HCT116 (cell line): ENCODE measurements at regions not wholly inside any gene's neighbourhood (a gene's known extent, or its start where the extent isn't known, plus 50 kb on each side); places are given as distances from the start of the nearest gene placed in this dataset.
"Not testable (repeated sequence)": the region's sequence is repeated elsewhere in the genome, so short reads cannot be mapped to it uniquely, and the experiment has no call there.

Source experiments
- ATAC-seq: fragments of 200-7000 bp; cut with Tn5 transposase; 2 replicates; pipeline ENCODE4 v1.9.1; 2020; ENCODE audit warnings: mild to moderate bottlenecking, moderate library complexity
- BruUV-seq: library from RNA; stranded (reverse); fragments of 400-500 nt; replicated peaks from 2 replicates; lab custom pipeline; 2021; lab: Mats Ljungman, UMichigan
- CTCF ChIA-PET: fragments of 300-600 bp; sonication (Branson Sonifier 250); formaldehyde crosslinking; loops from one replicate; lab custom pipeline; 2021; ENCODE audit warnings: antibody characterized with exemption; lab: Charles Lee
- POLR2A ChIA-PET: fragments of 300-600, 350-600 bp; sonication (Branson Sonifier 250); formaldehyde crosslinking; loops from one replicate; lab custom pipeline; 2021; ENCODE audit warnings: antibody characterized with exemption; lab: Charles Lee
- RAD21 ChIA-PET, 2 experiments: fragments of 300-600 bp; sonication (Branson Sonifier 250); formaldehyde crosslinking; loops; one replicate each; lab custom pipeline; 2023; ENCODE audit warnings: low total read pairs in 2 of 2; ENCODE audit not compliant: uncharacterized antibody in 2 of 2, unreplicated experiment in 2 of 2, low non-redundant PET in 1 of 2; lab: Charles Lee
- DNase-seq: peaks from one replicate; pipeline ENCODE4 v3.0.0-alpha.2; 2010; ENCODE audit warnings: low read depth, low spot score
- H2AFZ ChIP-seq: fragments of 200-600 bp; shearing (Covaris generic), sonication (generic); 2 replicates; pipeline ENCODE4 v1.6.1; 2017; ENCODE audit warnings: low read depth, mixed run types, mixed read lengths, antibody characterized with exemption, low read length; ENCODE audit not compliant: poor library complexity, severe bottlenecking
- H3K27ac ChIP-seq: 2 replicates; pipeline ENCODE4 v1.5.1; 2012; ENCODE audit warnings: low read depth, low read length
- H3K27me3 ChIP-seq: fragments of 200-600 bp; sonication (generic); 2 replicates; pipeline ENCODE4 v1.6.1; 2016; ENCODE audit warnings: mixed run types, low read length, mixed read lengths; ENCODE audit not compliant: insufficient read depth
- H3K36me3 ChIP-seq, 2 experiments: fragments of 200-500 bp in 1 of 2; fragments of 200-600 bp in 1 of 2; sonication (Bioruptor generic) in 1 of 2; sonication (generic) in 1 of 2; 2 replicates each; pipeline versions ENCODE4 v1.5.1 to v1.6.1; 2014 to 2016; ENCODE audit warnings: low read length in 2 of 2, inconsistent platforms in 1 of 2, mixed read lengths in 1 of 2, mixed run types in 1 of 2; ENCODE audit not compliant: insufficient read depth in 2 of 2, control insufficient read depth in 1 of 2
- H3K4me1 ChIP-seq, 2 experiments: fragments of 200-600 bp in 1 of 2; sonication (generic) in 1 of 2; 2 replicates each; pipeline versions ENCODE4 v1.5.1 to v1.6.1; 2012 to 2017; ENCODE audit warnings: low read length in 2 of 2, inconsistent platforms in 1 of 2, mild to moderate bottlenecking in 1 of 2, mixed read lengths in 1 of 2, mixed run types in 1 of 2, moderate library complexity in 1 of 2; ENCODE audit not compliant: insufficient read depth in 2 of 2, control insufficient read depth in 1 of 2
- H3K4me2 ChIP-seq: fragments of 200-600 bp; sonication (generic); 2 replicates; pipeline ENCODE4 v1.6.1; 2017; ENCODE audit warnings: mixed run types, low read length, mixed read lengths
- H3K4me3 ChIP-seq, 2 experiments: fragments of 200-600 bp in 1 of 2; sonication (generic) in 1 of 2; replicated peaks in 1 of 2; 2 replicates each; pipeline ENCODE4 v1.5.1; 2011 to 2016; ENCODE audit warnings: low read length in 2 of 2, control low read depth in 1 of 2, low read depth in 1 of 2, mild to moderate bottlenecking in 1 of 2, mixed read lengths in 1 of 2, mixed run types in 1 of 2
- H3K79me2 ChIP-seq: fragments of 200-600 bp; sonication (generic); 2 replicates; pipeline ENCODE4 v1.6.1; 2017; ENCODE audit warnings: mild to moderate bottlenecking, mixed run types, low read length, moderate library complexity, mixed read lengths; ENCODE audit not compliant: insufficient read depth
- H3K9ac ChIP-seq: fragments of 200-600 bp; sonication (generic); 2 replicates; pipeline ENCODE4 v1.6.1; 2016; ENCODE audit warnings: low read length, mixed read lengths
- H3K9me2 ChIP-seq: fragments of 200-600 bp; sonication (generic), shearing (Covaris generic); 2 replicates; pipeline ENCODE4 v1.6.1; 2017; ENCODE audit warnings: mixed run types, mild to moderate bottlenecking, moderate library complexity; ENCODE audit not compliant: insufficient read depth
- H3K9me3 ChIP-seq, 2 experiments: fragments of 200-500 bp in 1 of 2; fragments of 200-600 bp in 1 of 2; sonication (Bioruptor generic) in 1 of 2; sonication (generic) in 1 of 2; 2 replicates each; pipeline ENCODE4 v1.6.1; 2014 to 2017; ENCODE audit warnings: low read length in 2 of 2, mixed read lengths in 2 of 2, inconsistent platforms in 1 of 2, low read depth in 1 of 2, mild to moderate bottlenecking in 1 of 2, mixed run types in 1 of 2, moderate library complexity in 1 of 2; ENCODE audit not compliant: control insufficient read depth in 1 of 2, insufficient read depth in 1 of 2
- H4K20me1 ChIP-seq: fragments of 200-600 bp; sonication (generic), shearing (Covaris generic); 2 replicates; pipeline ENCODE4 v1.6.1; 2017; ENCODE audit warnings: mixed run types, mild to moderate bottlenecking, moderate library complexity; ENCODE audit not compliant: insufficient read depth
- CBX3 ChIP-seq: IDR thresholded peaks from 2 replicates; pipeline ENCODE4 v1.6.1; 2012; ENCODE audit warnings: low read depth
- CEBPB ChIP-seq: IDR thresholded peaks from 2 replicates; pipeline ENCODE4 v1.6.1; 2012; ENCODE audit warnings: low read depth
- CTCF ChIP-seq, 3 experiments: fragments of 200-600 bp in 1 of 3; sonication (generic) in 1 of 3; IDR thresholded peaks in 2 of 3; conservative IDR thresholded peaks in 1 of 3; 2 replicates each; pipeline ENCODE4 v1.5.1; 2012 to 2017; ENCODE audit warnings: low read depth in 2 of 3, low read length in 2 of 3, antibody characterized with exemption in 1 of 3, borderline replicate concordance in 1 of 3, control low read depth in 1 of 3, mild to moderate bottlenecking in 1 of 3, mixed read lengths in 1 of 3, mixed run types in 1 of 3, moderate library complexity in 1 of 3; ENCODE audit not compliant: insufficient read depth in 1 of 3
- EGR1 ChIP-seq: IDR thresholded peaks from 2 replicates; pipeline ENCODE4 v1.6.1; 2012; ENCODE audit warnings: low read depth
- ELF1 ChIP-seq: IDR thresholded peaks from 2 replicates; pipeline ENCODE4 v1.6.1; 2012; ENCODE audit warnings: low read depth, borderline replicate concordance
- EZH2 ChIP-seq: fragments of 200-600 bp; sonication (generic); IDR thresholded peaks from 2 replicates; pipeline ENCODE4 v1.6.1; 2017; ENCODE audit warnings: antibody characterized with exemption, mixed run types
- EZH2phosphoT487 ChIP-seq: fragments of 200-600 bp; IDR thresholded peaks from 2 replicates; pipeline ENCODE4 v1.6.1; 2018; ENCODE audit warnings: antibody characterized with exemption, borderline replicate concordance
- FOSL1 ChIP-seq: IDR thresholded peaks from 2 replicates; pipeline ENCODE4 v1.6.1; 2012; ENCODE audit warnings: low read depth
- MAX ChIP-seq: IDR thresholded peaks from 2 replicates; pipeline ENCODE4 v1.6.1; 2012
- POLR2A ChIP-seq: IDR thresholded peaks from 2 replicates; pipeline ENCODE4 v1.7.0; 2011; ENCODE audit warnings: borderline replicate concordance; ENCODE audit not compliant: insufficient read depth, insufficient read length; ENCODE audit errors: extremely low read depth
- POLR2AphosphoS5 ChIP-seq: IDR thresholded peaks from 2 replicates; pipeline ENCODE4 v1.6.1; 2011; ENCODE audit warnings: mild to moderate bottlenecking, low read depth, low read length, moderate library complexity
- RAD21 ChIP-seq: IDR thresholded peaks from 2 replicates; pipeline ENCODE4 v1.6.1; 2012; ENCODE audit warnings: low read depth, mild to moderate bottlenecking
- REST ChIP-seq: IDR thresholded peaks from 2 replicates; pipeline ENCODE4 v1.6.1; 2012; ENCODE audit warnings: low read depth
- SP1 ChIP-seq: IDR thresholded peaks from 2 replicates; pipeline ENCODE4 v1.6.1; 2012; ENCODE audit warnings: low read depth
- TCF7L2 ChIP-seq: IDR thresholded peaks from 2 replicates; pipeline ENCODE4 v1.7.0; 2011; ENCODE audit warnings: borderline replicate concordance, inconsistent platforms; ENCODE audit not compliant: insufficient read depth, insufficient read length; ENCODE audit errors: extremely low read depth
- YY1 ChIP-seq: IDR thresholded peaks from 2 replicates; pipeline ENCODE4 v1.6.1; 2011; ENCODE audit warnings: low read length, low read depth, moderate library complexity, mild to moderate bottlenecking; ENCODE audit not compliant: insufficient replicate concordance; ENCODE audit errors: extremely low read depth
- intact Hi-C: fragments of 100-400 bp; cut with micrococcal nuclease; formaldehyde crosslinking; loops from 2 replicates; pipeline ENCODE4 v1.10.0; 2022

- no peaks in the 10 kb centered on the region for H3K36me3 ChIP-seq
- no peaks in the 10 kb centered on the region for H4K20me1 ChIP-seq
- H3K4me2 ChIP-seq, result no peak overlapping the region
- no peaks in the 10 kb centered on the region for H3K27me3 ChIP-seq
- RAD21 ChIA-PET, result no interaction called here
- intact Hi-C loops, result no loop called here
- no peak overlapping the region for H3K9ac ChIP-seq
- TF ChIP-seq TCF7L2 (no peak), POLR2A (no peak), EGR1 (no peak), POLR2AphosphoS5 (no peak), CTCF (IDR thresholded peaks at IDR 0.05 in 2 of 3, conservative IDR thresholded peaks at IDR 0.05 in 1 of 3; ENCODE audit: borderline replicate concordance in 1 of 3, insufficient read depth in 1 of 3, low read depth in 2 of 3, low read length in 2 of 3) (no peak), SP1 (no peak), FOSL1 (no peak), EZH2 (no peak), CBX3 (no peak), MAX (no peak), CEBPB (no peak), EZH2phosphoT487 (no peak), ELF1 (no peak), YY1 (no peak), REST (no peak), RAD21 (no peak)
- H2AFZ ChIP-seq, result no peak overlapping the region
- peaks cover 0 to 15% of the 10 kb centered on the region in 2 experiments; a peak in 2 of 4 replicates for H3K4me1 ChIP-seq
- no peaks in the 10 kb centered on the region for H3K79me2 ChIP-seq
- BruUV-seq, result no TSS peak
- CTCF ChIA-PET, result no interaction called here
- no peaks in the 10 kb centered on the region for H3K9me2 ChIP-seq
- POLR2A ChIA-PET, result no interaction called here
- no peak for ATAC-seq
- no peak overlapping the region for H3K4me3 ChIP-seq
- no peak overlapping the region for H3K27ac ChIP-seq
- DNase-seq, result no peak
- H3K9me3 ChIP-seq, result no peaks in the 10 kb centered on the region
These were observed 106.6 kb upstream of the NCOR2 start for GRCh38 chr12:124673801-124674617.

- H3K27me3 ChIP-seq, H3K9ac ChIP-seq, CTCF ChIA-PET, H3K4me3 ChIP-seq, intact Hi-C loops, H3K9me2 ChIP-seq, DNase-seq, H3K9me3 ChIP-seq, ATAC-seq, POLR2A ChIA-PET, H3K36me3 ChIP-seq, BruUV-seq, H4K20me1 ChIP-seq, H3K4me1 ChIP-seq, H3K27ac ChIP-seq, H3K4me2 ChIP-seq, H3K79me2 ChIP-seq, RAD21 ChIA-PET, H2AFZ ChIP-seq: not testable (repeated sequence)
These were observed 101.9 kb upstream of the NCOR2 start for GRCh38 chr12:124669271-124669721.
